ENCODE measurements at regions not wholly inside any gene's neighbourhood (a gene's known extent, or its start where the extent isn't known, plus 50 kb on each side); places are given as distances from the start of the nearest gene placed in this dataset.

DNA sequence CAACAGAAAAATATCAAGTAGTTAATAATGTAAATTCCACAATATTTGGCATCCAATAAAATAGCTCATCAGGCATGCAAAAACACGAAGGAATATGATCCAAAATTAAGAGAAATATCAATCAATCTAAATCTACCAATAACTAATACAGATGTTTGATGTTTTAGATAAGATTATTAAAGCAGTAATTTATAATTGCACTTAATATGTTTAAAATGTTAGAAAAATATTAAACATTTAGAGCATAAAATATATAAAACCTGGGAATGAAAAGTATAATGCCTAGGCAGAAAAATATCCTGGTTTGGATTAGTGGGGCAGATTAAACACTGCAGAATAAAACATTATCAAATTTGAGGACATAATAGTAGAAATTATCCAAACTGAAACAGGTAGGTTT, 879.9 kb downstream of the FAM181B start:
- H3K27ac ChIP-seq, result no peak overlapping the region

DNA sequence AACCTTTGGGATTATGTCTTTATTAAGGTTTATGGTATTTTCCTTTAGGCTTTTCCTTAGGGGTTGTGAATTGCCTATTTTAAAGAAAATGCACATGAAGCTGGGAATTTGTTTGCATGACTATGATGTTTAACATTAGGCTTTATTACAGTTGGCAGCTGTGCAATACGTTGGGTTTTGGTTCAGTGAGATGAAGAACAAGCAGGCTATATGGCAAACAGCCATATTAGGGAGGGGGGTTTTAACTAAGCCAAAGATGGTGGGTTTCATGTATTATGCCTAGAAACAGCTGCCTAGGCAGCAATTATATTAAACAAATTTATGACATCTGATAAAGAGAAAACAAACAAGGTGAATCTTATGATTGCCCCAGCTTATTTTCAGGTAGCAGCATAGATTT, 880.8 kb downstream of the FAM181B start:
- no peak overlapping the region for H3K27ac ChIP-seq
- TF ChIP-seq, protein P1, sequence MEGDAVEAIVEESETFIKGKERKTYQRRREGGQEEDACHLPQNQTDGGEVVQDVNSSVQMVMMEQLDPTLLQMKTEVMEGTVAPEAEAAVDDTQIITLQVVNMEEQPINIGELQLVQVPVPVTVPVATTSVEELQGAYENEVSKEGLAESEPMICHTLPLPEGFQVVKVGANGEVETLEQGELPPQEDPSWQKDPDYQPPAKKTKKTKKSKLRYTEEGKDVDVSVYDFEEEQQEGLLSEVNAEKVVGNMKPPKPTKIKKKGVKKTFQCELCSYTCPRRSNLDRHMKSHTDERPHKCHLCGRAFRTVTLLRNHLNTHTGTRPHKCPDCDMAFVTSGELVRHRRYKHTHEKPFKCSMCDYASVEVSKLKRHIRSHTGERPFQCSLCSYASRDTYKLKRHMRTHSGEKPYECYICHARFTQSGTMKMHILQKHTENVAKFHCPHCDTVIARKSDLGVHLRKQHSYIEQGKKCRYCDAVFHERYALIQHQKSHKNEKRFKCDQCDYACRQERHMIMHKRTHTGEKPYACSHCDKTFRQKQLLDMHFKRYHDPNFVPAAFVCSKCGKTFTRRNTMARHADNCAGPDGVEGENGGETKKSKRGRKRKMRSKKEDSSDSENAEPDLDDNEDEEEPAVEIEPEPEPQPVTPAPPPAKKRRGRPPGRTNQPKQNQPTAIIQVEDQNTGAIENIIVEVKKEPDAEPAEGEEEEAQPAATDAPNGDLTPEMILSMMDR (IDR thresholded peaks at IDR 0.05), result no peak
- no peak for TF ChIP-seq ZFX (IDR thresholded peaks at IDR 0.05; ENCODE audit: borderline replicate concordance)

More for the DNA sequence above, 879.9 kb downstream of the FAM181B start:
- TF ChIP-seq ZFX (IDR thresholded peaks at IDR 0.05; ENCODE audit: borderline replicate concordance), result no peak
- TF ChIP-seq, protein P1 (IDR thresholded peaks at IDR 0.05), result no peak

DNA sequence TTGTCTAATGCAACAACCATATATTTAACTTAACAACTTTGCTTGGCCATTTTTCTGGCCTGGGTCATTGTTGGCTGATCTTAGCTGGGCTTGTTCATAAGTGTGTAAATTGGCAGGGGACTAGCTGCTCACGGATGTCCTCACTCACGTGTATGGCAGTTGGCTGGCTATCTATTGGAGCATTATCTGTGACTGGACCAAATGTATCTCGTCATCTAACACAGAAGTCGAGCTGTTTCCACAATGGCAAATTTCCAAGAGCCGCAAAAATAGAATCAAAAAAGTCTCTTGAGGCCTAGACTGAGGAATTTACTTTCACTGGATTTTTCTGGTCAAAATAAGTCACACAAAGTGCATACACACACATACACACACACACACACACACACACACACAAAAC, 893.3 kb downstream of the FAM181B start:
- H3K27ac ChIP-seq, result no peak overlapping the region
- TF ChIP-seq, protein P1 (IDR thresholded peaks at IDR 0.05), result no peak
- TF ChIP-seq ZFX (IDR thresholded peaks at IDR 0.05; ENCODE audit: borderline replicate concordance), result no peak

DNA sequence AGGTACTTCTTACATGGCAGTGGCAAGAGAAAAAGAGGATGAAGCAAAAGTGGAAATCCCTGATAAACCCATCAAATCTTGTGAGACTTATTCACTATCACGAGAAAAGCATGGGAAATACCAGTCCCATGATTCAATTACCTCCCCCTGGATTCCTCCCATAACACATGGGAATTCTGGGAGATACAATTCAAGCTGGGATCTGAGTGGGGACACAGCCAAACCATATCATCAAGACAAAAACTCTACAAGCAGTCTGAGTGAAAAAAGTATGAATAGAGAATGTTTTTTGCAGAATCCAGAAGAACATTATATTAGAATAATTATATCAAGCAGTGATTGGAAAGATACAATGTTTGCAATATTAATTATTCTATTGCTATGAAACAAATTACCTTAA, 893.7 kb downstream of the FAM181B start:
- H3K27ac ChIP-seq, result no peak overlapping the region
- no peak for TF ChIP-seq ZFX (IDR thresholded peaks at IDR 0.05; ENCODE audit: borderline replicate concordance)
- TF ChIP-seq, protein P1 (IDR thresholded peaks at IDR 0.05), result no peak

DNA sequence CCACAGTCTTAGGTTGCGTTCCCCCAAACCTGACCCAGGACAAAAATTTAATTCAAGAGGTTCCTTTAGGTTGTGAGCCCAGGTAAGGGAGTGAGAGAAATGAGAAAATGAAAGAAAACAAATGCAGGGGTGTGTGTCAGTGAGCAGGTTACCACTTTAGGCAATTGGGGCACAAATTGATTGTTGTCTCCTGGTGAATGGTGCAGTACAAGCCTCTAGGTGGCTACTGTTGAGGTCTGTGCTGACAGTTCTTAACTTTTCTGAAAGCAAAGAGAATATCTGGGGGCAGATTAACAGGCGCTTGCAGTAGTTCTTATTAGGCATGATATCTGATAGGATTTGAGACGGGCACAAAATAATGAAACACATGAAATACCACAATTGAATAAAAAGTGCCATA, 894.6 kb downstream of the FAM181B start:
- TF ChIP-seq, protein P1 (IDR thresholded peaks at IDR 0.05), result no peak
- TF ChIP-seq ZFX (IDR thresholded peaks at IDR 0.05; ENCODE audit: borderline replicate concordance), result no peak
- H3K27ac ChIP-seq, result no peak overlapping the region

DNA sequence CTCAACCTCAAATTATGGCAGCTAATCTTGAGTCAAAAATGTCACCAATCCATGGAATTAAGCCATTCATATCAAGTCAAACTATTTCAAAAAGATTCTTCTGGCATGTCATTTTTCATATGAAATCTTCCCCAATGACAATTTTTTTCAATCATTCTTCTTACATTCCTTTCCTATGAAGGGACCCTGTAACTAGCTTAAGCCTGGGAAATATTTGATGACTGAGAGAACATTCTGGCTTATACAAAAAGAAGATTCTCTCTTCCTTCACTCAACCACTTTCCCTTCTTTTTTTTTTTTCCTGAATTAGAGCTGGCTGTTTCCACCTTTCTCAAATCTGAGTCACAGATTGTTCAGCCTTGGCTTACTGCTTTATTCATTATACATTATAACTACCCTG, 903.7 kb downstream of the FAM181B start:
- no peak overlapping the region for H3K27ac ChIP-seq
- TF ChIP-seq, protein P1 (IDR thresholded peaks at IDR 0.05), result no peak
- TF ChIP-seq ZFX (IDR thresholded peaks at IDR 0.05; ENCODE audit: borderline replicate concordance), result no peak

DNA sequence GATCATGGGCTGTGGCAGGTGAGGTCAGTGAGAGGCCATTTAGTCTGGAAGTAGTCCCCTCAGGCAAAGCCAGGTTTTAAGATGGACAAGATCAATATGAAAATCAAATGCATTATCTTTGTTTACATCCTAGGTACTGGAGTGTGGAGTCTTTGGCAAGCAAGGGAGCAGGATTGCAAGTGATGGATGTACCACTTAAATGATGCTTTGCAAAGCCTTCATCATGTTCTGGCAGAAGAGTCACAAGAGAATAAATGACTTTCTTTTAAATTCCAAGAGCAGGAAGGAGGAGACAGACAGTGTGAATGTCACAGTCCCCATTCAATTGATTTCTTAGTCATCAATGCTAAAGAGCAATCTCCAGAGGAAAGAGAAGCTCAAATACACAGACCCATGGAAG, 908.3 kb downstream of the FAM181B start:
- no peak overlapping the region for H3K27ac ChIP-seq

More for the DNA sequence above, 908.3 kb downstream of the FAM181B start:
- TF ChIP-seq ZFX (IDR thresholded peaks at IDR 0.05; ENCODE audit: borderline replicate concordance), result no peak
- TF ChIP-seq, protein P1 (IDR thresholded peaks at IDR 0.05), result no peak
